WERI-Rb-1 (cell line): ENCODE measurements at regions not wholly inside any gene's neighbourhood (a gene's known extent, or its start where the extent isn't known, plus 50 kb on each side); places are given as distances from the start of the nearest gene placed in this dataset.

Experiments
- DNase-seq: peaks from one replicate; pipeline ENCODE4 v3.0.0-alpha.2; 2020
- H3K27ac ChIP-seq: fragments of 250-450 bp; sonication (Bioruptor Pico); 2 replicates; pipeline ENCODE4 v1.5.1; 2020; ENCODE audit warnings: mild to moderate bottlenecking, moderate library complexity
- H3K27me3 ChIP-seq: fragments of 250-450 bp; sonication (Bioruptor Pico); 2 replicates; pipeline ENCODE4 v1.5.1; 2021; ENCODE audit warnings: mild to moderate bottlenecking, low read depth, moderate library complexity; ENCODE audit not compliant: insufficient read depth, severe bottlenecking
- H3K36me3 ChIP-seq: fragments of 250-450 bp; sonication (Bioruptor Pico); 2 replicates; pipeline ENCODE4 v1.5.1; 2020; ENCODE audit warnings: mild to moderate bottlenecking, moderate library complexity
- H3K4me3 ChIP-seq: 2 replicates; pipeline ENCODE4 v1.5.1; 2011; ENCODE audit warnings: low read depth, mild to moderate bottlenecking, control low read depth, low read length
- H3K9me3 ChIP-seq: fragments of 250-450 bp; sonication (Bioruptor Pico); 2 replicates; pipeline ENCODE4 v1.5.1; 2021; ENCODE audit warnings: mild to moderate bottlenecking, moderate library complexity; ENCODE audit not compliant: severe bottlenecking
- CTCF ChIP-seq: IDR thresholded peaks from 2 replicates; pipeline ENCODE4 v1.5.1; 2011; ENCODE audit warnings: low read depth, mild to moderate bottlenecking, control low read depth, inconsistent platforms, low read length

GRCh38 chr1:232521660-232522059 is 108.3 kb downstream of the SIPA1L2 start:
- no peak for TF ChIP-seq CTCF
- no peaks in the 10 kb centered on the region for H3K9me3 ChIP-seq
- H3K27me3 ChIP-seq, result no peaks in the 10 kb centered on the region
- no peak overlapping the region for H3K27ac ChIP-seq
- DNase-seq, result no peak
- H3K4me3 ChIP-seq, result no peak overlapping the region
- H3K36me3 ChIP-seq, result no peaks in the 10 kb centered on the region

- DNase-seq, result no peak
- Histone ChIP-seq H3K27me3 (no peaks in the 10 kb centered on the region), H3K36me3 (no peaks in the 10 kb centered on the region)
Observed at GRCh38 chr1:232519186-232519585, 110.7 kb downstream of the SIPA1L2 start.

GRCh38 chr1:232518349-232518748 is 111.6 kb downstream of the SIPA1L2 start:
- Histone ChIP-seq H3K4me3 (no peak overlapping the region), H3K36me3 (no peaks in the 10 kb centered on the region), H3K9me3 (no peaks in the 10 kb centered on the region), H3K27ac (no peak overlapping the region), H3K27me3 (no peaks in the 10 kb centered on the region)
- TF ChIP-seq CTCF, result no peak
- DNase-seq, result no peak

More at GRCh38 chr1:232519186-232519585, 110.7 kb downstream of the SIPA1L2 start:
- no peak for TF ChIP-seq CTCF
- H3K27ac ChIP-seq, result no peak overlapping the region
- H3K9me3 ChIP-seq, result no peaks in the 10 kb centered on the region
- no peak overlapping the region for H3K4me3 ChIP-seq

- Histone ChIP-seq H3K27me3 (no peaks in the 10 kb centered on the region), H3K9me3 (no peaks in the 10 kb centered on the region), H3K27ac (no peak overlapping the region), H3K4me3 (no peak overlapping the region), H3K36me3 (no peaks in the 10 kb centered on the region)
- TF ChIP-seq CTCF, result no peak
- no peak for DNase-seq
Observed at GRCh38 chr1:232517204-232517603, 112.7 kb downstream of the SIPA1L2 start.

- Histone ChIP-seq H3K9me3 (no peaks in the 10 kb centered on the region), H3K27ac (no peak overlapping the region), H3K27me3 (no peaks in the 10 kb centered on the region), H3K36me3 (no peaks in the 10 kb centered on the region), H3K4me3 (no peak overlapping the region)
- DNase-seq, result no peak
- no peak for TF ChIP-seq CTCF
Observed at GRCh38 chr1:232515706-232516105, 114.2 kb downstream of the SIPA1L2 start.

- H3K36me3 ChIP-seq, result no peaks in the 10 kb centered on the region
- no peak overlapping the region for H3K4me3 ChIP-seq
- TF ChIP-seq CTCF, result no peak
- no peak overlapping the region for H3K27ac ChIP-seq
- DNase-seq, result no peak
- no peaks in the 10 kb centered on the region for H3K27me3 ChIP-seq
- H3K9me3 ChIP-seq, result no peaks in the 10 kb centered on the region
Observed at GRCh38 chr1:232512712-232513111, 117.2 kb downstream of the SIPA1L2 start.
